Stimulated activated naive CD8-positive, alpha-beta T cell treated with anti-CD3 and anti-CD28 coated beads, Interleukin-15, amount 100 ng/mL, for 72 hours (primary cell): ENCODE measurements at regions not wholly inside any gene's neighbourhood (a gene's known extent, or its start where the extent isn't known, plus 50 kb on each side); places are given as distances from the start of the nearest gene placed in this dataset.

ENCODE experiments used
- ATAC-seq: fragments of 150-1000 bp; cut with Tn5 transposase; 2 replicates; pipeline ENCODE4 v1.10.0; 2021; ENCODE audit warnings: mild to moderate bottlenecking, moderate library complexity
- DNase-seq, 2 donors: peaks; one replicate each; pipeline ENCODE4 v3.0.0; 2021 to 2022
- H3K27ac Mint-ChIP-seq, 2 donors: one replicate each; pipeline ENCODE4 v1.8.0; 2022; ENCODE audit warnings: mild to moderate bottlenecking in 2 of 2, mixed read lengths in 2 of 2, moderate library complexity in 2 of 2
- H3K27me3 Mint-ChIP-seq: one replicate; pipeline ENCODE4 v1.8.0; 2022; ENCODE audit warnings: mixed read lengths
- H3K4me1 Mint-ChIP-seq: one replicate; pipeline ENCODE4 v1.8.0; 2022; ENCODE audit warnings: mild to moderate bottlenecking, mixed read lengths
- H3K4me3 Mint-ChIP-seq, 2 donors: one replicate each; pipeline ENCODE4 v1.8.0; 2022; ENCODE audit warnings: mild to moderate bottlenecking in 2 of 2, mixed read lengths in 2 of 2, moderate library complexity in 1 of 2
- H3K9me3 Mint-ChIP-seq, 2 donors: one replicate each; pipeline ENCODE4 v1.8.0; 2022; ENCODE audit warnings: mixed read lengths in 2 of 2

GRCh38 chrX:79300856-79301255 is 66.3 kb downstream of the ITM2A start:
- DNase-seq (no peak), ATAC-seq (no peak)
- H3K9me3 Mint-ChIP-seq: peaks cover 4 to 25% of the 10 kb centered on the region in 2 donors
- no peak overlapping the region for H3K4me3 Mint-ChIP-seq
- no peaks in the 10 kb centered on the region for H3K4me1 Mint-ChIP-seq
- H3K27ac Mint-ChIP-seq: no peak overlapping the region
- no peaks in the 10 kb centered on the region for H3K27me3 Mint-ChIP-seq

DNA sequence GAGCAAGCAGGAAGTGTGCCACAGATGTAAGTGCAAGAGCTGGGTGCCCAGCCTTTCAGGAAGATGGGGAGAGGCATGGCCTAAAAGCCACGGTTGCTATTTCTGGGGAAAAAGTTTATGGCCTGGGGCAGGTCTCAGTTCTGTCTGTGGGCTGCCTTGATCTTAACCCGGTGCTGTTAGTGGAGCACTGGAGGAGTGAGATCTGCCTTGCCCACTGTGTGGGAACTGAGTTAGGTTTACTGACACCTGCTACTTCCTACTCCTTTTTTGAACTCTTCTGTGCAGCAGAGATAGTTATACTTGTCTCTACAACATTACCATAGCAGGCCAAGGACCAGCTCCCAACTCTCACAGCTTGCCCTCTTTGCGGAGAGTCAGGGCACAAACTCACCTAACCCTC is 76.5 kb downstream of the ITM2A start:
- Mint-ChIP-seq H3K4me1 (peaks cover 19% of the 10 kb centered on the region), H3K9me3 (no peaks in the 10 kb centered on the region), H3K4me3 (no peak overlapping the region), H3K27ac (no peak overlapping the region), H3K27me3 (no peaks in the 10 kb centered on the region)
- no peak for DNase-seq
- no peak for ATAC-seq

- Mint-ChIP-seq H3K4me3 (no peak overlapping the region), H3K4me1 (peaks cover 25% of the 10 kb centered on the region), H3K9me3 (no peaks in the 10 kb centered on the region), H3K27me3 (no peaks in the 10 kb centered on the region), H3K27ac (no peak overlapping the region)
- DNase-seq (no peak), ATAC-seq (no peak)
These were observed 78.4 kb downstream of the ITM2A start for GRCh38 chrX:79288733-79289132.

- ATAC-seq: no peak
- Mint-ChIP-seq H3K27me3 (no peaks in the 10 kb centered on the region), H3K27ac (no peak overlapping the region), H3K4me3 (peak overlapping the region in 1 of 2 donors; percentile 26), H3K9me3 (no peaks in the 10 kb centered on the region), H3K4me1 (peaks cover 25% of the 10 kb centered on the region)
- DNase-seq: no peak
These were observed 79.4 kb downstream of the ITM2A start for GRCh38 chrX:79287724-79288123.

- DNase-seq: no peak
- Mint-ChIP-seq H3K4me3 (no peak overlapping the region), H3K9me3 (peaks cover 14 to 20% of the 10 kb centered on the region in 2 donors), H3K27me3 (no peaks in the 10 kb centered on the region), H3K27ac (no peak overlapping the region), H3K4me1 (peaks cover 12% of the 10 kb centered on the region)
- no peak for ATAC-seq
These were observed 85.4 kb downstream of the ITM2A start for GRCh38 chrX:79281775-79282174.

DNA sequence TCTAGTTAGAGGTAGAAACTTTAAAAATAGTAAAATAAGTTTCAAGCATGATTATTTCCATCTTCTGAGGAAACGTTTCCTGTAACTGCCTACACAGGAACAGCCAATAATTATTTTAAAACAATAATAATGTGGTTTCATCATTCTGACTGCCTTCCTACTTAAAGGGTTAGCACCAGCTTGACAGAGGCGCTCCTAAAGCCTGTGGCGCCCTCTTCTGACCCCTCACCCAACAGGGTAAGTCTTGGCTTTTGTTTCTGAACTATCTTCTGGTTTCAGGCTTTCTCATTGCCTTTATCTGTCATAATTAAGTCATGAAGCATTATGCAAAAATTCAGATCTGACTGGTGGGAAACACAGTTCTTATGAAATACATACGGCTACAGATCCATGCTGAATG is 96.7 kb downstream of the ITM2A start:
- Mint-ChIP-seq H3K27me3 (no peaks in the 10 kb centered on the region), H3K4me3 (peak overlapping the region in 1 of 2 donors; percentile 44), H3K27ac (peak overlapping the region in 1 of 2 donors; percentile 52), H3K4me1 (peaks cover 42% of the 10 kb centered on the region), H3K9me3 (no peaks in the 10 kb centered on the region)
- DNase-seq (peak; percentile 51 to 81), ATAC-seq (peak; percentile 100)

DNA sequence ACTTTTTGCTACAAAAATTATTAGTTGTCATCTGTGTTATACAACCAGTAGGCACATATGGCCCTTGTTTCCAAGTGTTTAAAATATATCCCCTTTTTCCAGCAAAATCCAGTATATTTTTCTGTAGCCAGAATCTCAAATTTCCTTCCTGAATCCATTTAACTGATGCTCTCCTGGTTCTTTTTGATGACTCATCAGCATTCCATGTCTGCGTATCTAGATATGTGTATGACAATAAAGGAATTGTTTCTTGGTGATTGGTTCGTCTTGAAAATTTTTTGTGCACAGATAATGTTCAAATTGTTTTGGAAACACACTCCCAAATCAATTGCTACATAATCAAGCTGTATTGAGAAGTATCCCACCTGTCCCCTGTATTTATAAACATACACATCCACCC is 98.3 kb downstream of the ITM2A start:
- ATAC-seq (no peak), DNase-seq (no peak)
- H3K27ac Mint-ChIP-seq: peak overlapping the region in 1 of 2 donors; percentile 61
- H3K27me3 Mint-ChIP-seq: no peaks in the 10 kb centered on the region
- H3K4me1 Mint-ChIP-seq: peaks cover 54% of the 10 kb centered on the region
- no peaks in the 10 kb centered on the region for H3K9me3 Mint-ChIP-seq
- peak overlapping the region in 1 of 2 donors; percentile 51 for H3K4me3 Mint-ChIP-seq

- ATAC-seq: no peak
- H3K4me3 Mint-ChIP-seq: peak overlapping the region; percentile 49 to 59
- H3K27ac Mint-ChIP-seq: peak overlapping the region in 1 of 2 donors; percentile 82
- no peak for DNase-seq
- H3K4me1 Mint-ChIP-seq: peaks cover 61% of the 10 kb centered on the region
- H3K9me3 Mint-ChIP-seq: no peaks in the 10 kb centered on the region
- no peaks in the 10 kb centered on the region for H3K27me3 Mint-ChIP-seq
These were observed 100.4 kb downstream of the ITM2A start for GRCh38 chrX:79266702-79267101.

- ATAC-seq: no peak
- Mint-ChIP-seq H3K27me3 (no peaks in the 10 kb centered on the region), H3K4me1 (peaks cover 70% of the 10 kb centered on the region), H3K4me3 (peak overlapping the region; percentile 69 to 79), H3K9me3 (no peaks in the 10 kb centered on the region), H3K27ac (peak overlapping the region; percentile 95 to 98)
- no peak for DNase-seq
These were observed 103.6 kb downstream of the ITM2A start for GRCh38 chrX:79263550-79263949.

GRCh38 chrX:79259073-79259689 is 108.0 kb downstream of the ITM2A start:
- Mint-ChIP-seq H3K4me3 (peak overlapping the region; percentile 35 to 56), H3K9me3 (no peaks in the 10 kb centered on the region), H3K4me1 (peaks cover 73% of the 10 kb centered on the region), H3K27ac (peak overlapping the region; percentile 80 to 85), H3K27me3 (no peaks in the 10 kb centered on the region)
- DNase-seq (peak; percentile 62 to 73), ATAC-seq (peak; percentile 94)

- no peak overlapping the region for H3K27ac Mint-ChIP-seq
- peaks cover 7 to 9% of the 10 kb centered on the region in 2 donors for H3K9me3 Mint-ChIP-seq
- peak; percentile 46 for ATAC-seq
These were observed 99.2 kb downstream of the GPR174 start for GRCh38 chrX:79243691-79244090.

GRCh38 chrX:79235899-79236298 is 91.4 kb downstream of the GPR174 start:
- H3K27me3 Mint-ChIP-seq: no peaks in the 10 kb centered on the region
- peaks cover 10 to 11% of the 10 kb centered on the region in 2 donors for H3K9me3 Mint-ChIP-seq
- DNase-seq (no peak), ATAC-seq (peak; percentile 56)
- H3K27ac Mint-ChIP-seq: peak overlapping the region; percentile 48 to 59
- H3K4me3 Mint-ChIP-seq: peak overlapping the region; percentile 35 to 57
- H3K4me1 Mint-ChIP-seq: peaks cover 60% of the 10 kb centered on the region

More at GRCh38 chrX:79243691-79244090, 99.2 kb downstream of the GPR174 start:
- Mint-ChIP-seq H3K27me3 (no peaks in the 10 kb centered on the region), H3K4me1 (peaks cover 48% of the 10 kb centered on the region), H3K4me3 (no peak overlapping the region)
- no peak for DNase-seq

- no peak for DNase-seq
These were observed 87.2 kb downstream of the GPR174 start for GRCh38 chrX:79231662-79232061.

More at GRCh38 chrX:79231662-79232061, 87.2 kb downstream of the GPR174 start:
- Mint-ChIP-seq H3K27me3 (no peaks in the 10 kb centered on the region), H3K9me3 (no peaks in the 10 kb centered on the region), H3K4me1 (peaks cover 68% of the 10 kb centered on the region), H3K27ac (peak overlapping the region; percentile 61 to 85), H3K4me3 (peak overlapping the region; percentile 54 to 58)
- peak; percentile 48 for ATAC-seq
